ENCODE measurements at regions not wholly inside any gene's neighbourhood (a gene's known extent, or its start where the extent isn't known, plus 50 kb on each side); places are given as distances from the start of the nearest gene placed in this dataset.

DNA sequence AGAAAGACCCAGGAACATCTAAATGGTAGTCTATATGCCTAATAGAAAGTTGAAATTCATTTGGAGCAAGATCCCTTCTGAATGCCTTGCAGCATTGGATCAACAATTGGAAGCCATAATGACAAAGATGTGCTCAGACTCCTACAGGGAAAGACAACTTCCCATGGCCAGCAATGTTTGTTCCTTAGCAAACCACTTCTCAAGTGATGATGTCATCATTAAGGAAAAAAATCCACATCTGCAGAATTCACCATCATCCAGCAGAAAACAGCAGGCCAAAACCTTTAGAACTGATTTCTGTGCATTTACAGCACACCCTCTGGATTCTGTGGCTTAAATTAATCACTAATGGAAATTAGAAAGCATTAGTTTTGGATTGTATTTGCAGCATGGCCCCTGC, 82.4 kb upstream of the ZIC3 start:
- DNase-seq (ENCODE audit: extremely low spot score): no peak
- H3K4me3 ChIP-seq (ENCODE audit: low read depth, low read length): no peak overlapping the region
- no peaks in the 10 kb centered on the region for H3K4me1 ChIP-seq (ENCODE audit: insufficient read depth)
- no peak overlapping the region for H3K27ac ChIP-seq (ENCODE audit: low read depth)
- no peaks in the 10 kb centered on the region for H3K36me3 ChIP-seq (ENCODE audit: insufficient read depth)

DNA sequence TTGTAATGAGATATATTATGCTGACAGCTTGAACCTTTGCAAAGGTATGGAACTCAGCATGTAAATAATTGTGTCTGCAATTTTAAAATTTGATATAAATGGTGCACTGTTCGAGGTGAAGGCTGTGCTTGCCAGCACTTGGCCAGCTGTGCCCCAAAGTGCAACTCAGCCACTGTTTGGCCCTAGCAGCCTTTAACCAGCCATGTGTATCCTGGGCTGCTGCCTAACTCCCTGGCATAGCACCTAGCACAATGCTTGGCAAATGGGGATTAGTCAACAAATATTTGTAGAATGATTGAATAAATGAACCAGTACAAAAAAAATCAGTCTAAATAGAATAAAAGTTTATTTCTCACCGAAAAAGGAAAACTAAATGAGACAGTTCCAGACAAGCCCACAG, 83.8 kb upstream of the ZIC3 start:
- no peak for DNase-seq (ENCODE audit: extremely low spot score)
- no peaks in the 10 kb centered on the region for H3K4me1 ChIP-seq (ENCODE audit: insufficient read depth)
- H3K27ac ChIP-seq (ENCODE audit: low read depth): no peak overlapping the region
- WGBS: 58% methylated on average over 2 of the region's 2 CpGs
- no peak overlapping the region for H3K4me3 ChIP-seq (ENCODE audit: low read depth, low read length)
- no peaks in the 10 kb centered on the region for H3K36me3 ChIP-seq (ENCODE audit: insufficient read depth)

DNA sequence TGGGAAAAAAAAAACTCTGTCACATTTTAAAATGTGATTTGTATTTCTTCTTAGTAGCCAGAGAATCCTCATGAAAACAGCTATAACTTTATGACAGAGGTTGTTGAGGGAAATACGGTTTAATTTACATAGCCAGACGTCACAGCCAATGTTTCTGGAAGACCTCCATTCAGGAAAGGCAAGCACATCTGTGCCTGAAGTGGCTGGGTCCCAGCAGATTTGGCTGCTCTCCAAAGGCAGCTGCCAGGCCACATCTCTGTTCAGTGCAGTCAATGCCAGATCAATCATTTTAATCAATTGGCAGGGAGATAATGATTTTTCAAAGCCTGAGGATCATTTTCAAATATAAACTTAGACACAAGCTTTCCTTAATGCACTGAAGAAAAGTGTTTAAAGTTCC, 86.5 kb upstream of the ZIC3 start:
- Histone ChIP-seq H3K27ac (ENCODE audit: low read depth) (no peak overlapping the region), H3K36me3 (ENCODE audit: insufficient read depth) (no peaks in the 10 kb centered on the region), H3K4me3 (ENCODE audit: low read depth, low read length) (no peak overlapping the region), H3K4me1 (ENCODE audit: insufficient read depth) (no peaks in the 10 kb centered on the region)
- 7% methylated on average over 2 of the region's 2 CpGs for WGBS
- no peak for DNase-seq (ENCODE audit: extremely low spot score)

DNA sequence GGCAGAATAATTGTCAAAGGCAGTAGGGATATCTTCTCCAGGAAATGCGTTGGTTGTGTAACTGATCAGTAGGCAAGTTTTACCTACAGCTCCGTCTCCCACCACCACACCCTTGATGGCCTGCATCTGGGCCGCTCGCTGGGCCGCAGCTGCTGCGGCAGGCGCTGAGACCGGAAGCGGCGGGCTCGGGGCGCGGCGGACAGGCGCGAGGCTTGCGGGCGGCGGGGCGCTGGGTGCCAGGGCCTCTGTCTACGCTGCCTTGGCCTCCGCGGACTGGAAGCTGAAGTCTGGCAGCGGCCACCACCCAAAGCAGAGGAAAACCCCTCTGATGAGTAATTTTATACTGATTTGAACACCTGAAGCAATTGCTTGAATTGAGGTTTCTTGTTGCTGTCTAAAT, 124.2 kb upstream of the ZIC3 start:
- Histone ChIP-seq H3K4me1 (ENCODE audit: insufficient read depth) (no peaks in the 10 kb centered on the region), H3K36me3 (ENCODE audit: insufficient read depth) (no peaks in the 10 kb centered on the region), H3K27ac (ENCODE audit: low read depth) (no peak overlapping the region), H3K4me3 (ENCODE audit: low read depth, low read length) (no peak overlapping the region)
- WGBS: 82% methylated on average over 24 of the region's 24 CpGs
- no peak for DNase-seq (ENCODE audit: extremely low spot score)

DNA sequence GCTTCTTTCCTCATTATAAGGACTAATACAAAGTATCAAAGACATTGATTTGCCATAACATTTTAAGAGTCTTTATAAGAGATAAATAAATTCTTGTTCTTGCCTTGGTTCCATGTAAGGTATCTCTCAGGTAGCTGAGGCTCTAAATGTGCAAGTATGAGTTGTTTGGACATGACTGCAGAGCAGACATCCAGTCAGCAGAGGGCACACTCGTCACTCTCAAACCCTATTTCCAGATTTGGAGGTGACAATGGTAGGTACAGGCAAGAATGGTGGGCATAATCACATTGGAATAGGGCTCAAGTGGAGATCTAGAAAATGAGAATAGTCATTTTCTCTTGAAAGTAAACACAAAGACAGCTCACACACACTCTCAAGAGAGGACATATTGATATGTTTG, 133.3 kb upstream of the ZIC3 start:
- Histone ChIP-seq H3K36me3 (ENCODE audit: insufficient read depth) (no peaks in the 10 kb centered on the region), H3K4me3 (ENCODE audit: low read depth, low read length) (no peak overlapping the region), H3K4me1 (ENCODE audit: insufficient read depth) (no peaks in the 10 kb centered on the region), H3K27ac (ENCODE audit: low read depth) (no peak overlapping the region)
- 3% methylated on average over 1 of the region's 1 CpG for WGBS
- DNase-seq (ENCODE audit: extremely low spot score): no peak

DNA sequence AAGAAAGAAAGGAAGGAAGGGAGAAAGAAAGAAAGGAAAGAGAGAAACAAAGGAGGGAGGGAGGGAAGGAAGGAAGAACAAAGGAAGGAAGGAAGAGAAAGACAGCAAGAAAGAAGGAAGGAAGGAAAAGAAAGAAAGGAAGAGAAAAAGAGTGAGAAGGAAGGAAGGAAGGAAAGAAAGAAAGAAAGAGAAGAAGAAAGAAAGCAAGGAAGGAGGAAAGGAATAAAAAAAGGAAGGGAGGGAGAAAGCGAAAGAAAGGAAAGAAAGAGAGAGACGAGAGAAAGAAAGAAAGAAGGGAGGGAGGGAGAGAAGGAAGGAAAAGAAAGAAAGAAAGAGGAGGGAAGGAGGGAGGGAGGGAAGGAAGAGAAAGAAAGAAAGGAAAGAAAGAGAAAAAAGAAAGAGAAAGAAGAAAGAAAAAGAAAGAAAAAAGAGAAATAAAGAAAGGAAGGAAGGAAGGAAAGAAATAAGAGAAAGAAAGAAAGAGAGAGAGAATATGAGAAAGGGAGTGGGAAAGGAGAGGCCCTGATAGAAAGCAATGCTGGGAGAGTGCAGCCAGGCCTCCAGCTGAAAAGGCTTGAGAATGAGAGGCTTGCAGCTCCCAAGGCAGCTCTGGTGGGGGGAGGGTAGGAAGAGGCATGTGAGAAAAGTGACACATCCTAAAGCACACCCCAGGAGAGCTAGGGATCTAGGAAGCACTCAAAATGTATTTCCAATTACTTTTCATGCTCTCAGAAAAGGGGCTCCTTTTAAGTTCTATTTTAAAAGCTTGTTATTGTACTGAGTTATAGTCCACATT, 134.0 kb upstream of the ZIC3 start:
- H3K36me3 ChIP-seq (ENCODE audit: insufficient read depth): no peaks in the 10 kb centered on the region
- H3K4me3 ChIP-seq (ENCODE audit: low read depth, low read length): no peak overlapping the region
- H3K4me1 ChIP-seq (ENCODE audit: insufficient read depth): peaks cover 1% of the 10 kb centered on the region
- H3K27ac ChIP-seq (ENCODE audit: low read depth): no peak overlapping the region
- DNase-seq (ENCODE audit: extremely low spot score): no peak
- 24% methylated on average over 2 of the region's 2 CpGs for WGBS

DNA sequence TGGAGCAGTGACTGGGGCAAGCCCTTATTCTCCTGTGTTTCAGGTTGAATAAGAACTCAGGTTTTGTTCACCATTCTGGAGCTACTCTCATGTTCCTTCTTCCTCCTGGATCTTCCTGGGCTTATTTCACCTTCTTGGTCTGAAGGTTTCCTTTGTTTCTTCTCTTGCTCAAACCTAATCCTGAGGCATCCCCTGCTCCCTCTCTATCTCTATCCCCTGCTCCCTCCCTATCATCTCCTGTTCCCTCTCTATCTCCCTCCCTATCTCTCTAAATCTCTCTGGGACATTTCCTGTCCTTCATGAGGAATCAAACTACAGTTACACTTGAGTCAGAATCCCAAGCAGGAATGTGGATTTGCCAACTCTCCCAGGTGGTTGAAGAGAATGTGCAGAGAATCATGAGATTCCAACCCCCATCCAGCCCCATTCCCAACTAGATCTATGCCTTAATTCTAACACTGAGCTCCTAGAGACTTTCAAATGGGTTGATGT, 134.9 kb upstream of the ZIC3 start:
- no peak for DNase-seq (ENCODE audit: extremely low spot score)
- H3K4me3 ChIP-seq (ENCODE audit: low read depth, low read length): no peak overlapping the region
- no peak overlapping the region for H3K27ac ChIP-seq (ENCODE audit: low read depth)

DNA sequence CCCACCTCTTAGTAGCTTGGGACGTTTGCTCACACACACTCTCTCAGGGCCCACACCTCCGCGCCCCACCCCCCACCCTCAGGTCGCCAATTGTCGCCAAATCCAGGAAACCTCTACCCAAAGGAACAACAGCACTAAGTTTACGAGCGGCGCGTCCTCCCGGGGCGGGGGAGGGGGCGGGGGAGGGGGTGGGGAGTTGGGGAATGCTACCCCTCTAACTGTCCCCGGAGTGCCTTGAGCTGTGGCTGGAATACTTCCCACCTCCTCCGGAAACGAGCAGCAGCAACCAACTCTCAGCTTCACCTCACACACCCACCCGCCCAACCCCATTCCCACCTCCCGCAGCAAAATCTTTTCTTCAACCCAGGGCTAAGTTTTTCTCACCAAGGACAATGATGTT, 135.6 kb upstream of the ZIC3 start:
- Histone ChIP-seq H3K4me3 (ENCODE audit: low read depth, low read length) (no peak overlapping the region), H3K36me3 (ENCODE audit: insufficient read depth) (no peaks in the 10 kb centered on the region), H3K27ac (ENCODE audit: low read depth) (no peak overlapping the region), H3K4me1 (ENCODE audit: insufficient read depth) (peaks cover 1% of the 10 kb centered on the region)
- no peak for DNase-seq (ENCODE audit: extremely low spot score)
- 1% methylated on average over 17 of the region's 17 CpGs for WGBS

More for the DNA sequence above, 134.9 kb upstream of the ZIC3 start:
- H3K4me1 ChIP-seq (ENCODE audit: insufficient read depth): peaks cover 1% of the 10 kb centered on the region
- no peaks in the 10 kb centered on the region for H3K36me3 ChIP-seq (ENCODE audit: insufficient read depth)

DNA sequence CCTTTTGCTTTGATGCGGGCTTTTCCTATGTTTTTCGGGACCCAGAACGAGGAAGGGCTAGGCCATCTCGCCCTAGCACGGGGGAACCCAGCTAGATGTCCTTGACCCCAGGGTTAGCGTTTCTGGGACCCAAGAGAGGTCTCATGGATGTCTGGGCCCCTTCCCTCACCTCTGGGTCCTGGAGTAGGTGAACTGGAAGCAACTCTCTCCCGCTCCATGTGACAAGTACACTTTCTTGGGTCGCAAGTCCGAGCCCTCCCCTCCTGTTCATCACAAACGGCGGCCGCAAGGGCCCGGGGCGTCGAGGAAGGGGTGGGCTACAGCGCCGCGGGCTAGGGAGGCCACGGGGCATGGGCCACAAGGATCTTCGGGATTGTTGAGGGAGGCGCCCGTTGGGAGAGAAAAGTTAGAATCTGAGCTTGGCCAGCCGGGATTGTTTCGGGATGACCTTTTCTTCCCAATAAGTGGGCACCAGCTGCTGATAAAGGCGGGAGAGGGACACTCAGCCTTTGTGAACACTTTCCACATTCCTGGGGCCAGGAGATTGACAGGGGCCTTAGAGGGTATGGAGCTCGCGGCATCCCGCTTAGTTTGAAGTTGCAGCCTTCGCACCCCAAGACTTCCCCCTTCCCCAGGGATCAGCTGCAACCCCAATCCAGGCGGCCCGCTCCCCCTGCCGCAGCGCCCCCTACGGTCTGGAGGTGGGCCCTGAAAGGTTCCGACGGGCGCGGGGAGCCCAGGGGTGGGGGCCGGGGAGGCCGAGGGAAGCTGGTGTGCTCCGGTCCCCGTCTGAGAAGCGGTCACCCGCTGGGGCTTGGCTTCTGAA, 136.9 kb upstream of the ZIC3 start:
- Histone ChIP-seq H3K36me3 (ENCODE audit: insufficient read depth) (no peaks in the 10 kb centered on the region), H3K4me1 (ENCODE audit: insufficient read depth) (peaks cover 1% of the 10 kb centered on the region), H3K4me3 (ENCODE audit: low read depth, low read length) (no peak overlapping the region), H3K27ac (ENCODE audit: low read depth) (no peak overlapping the region)
- WGBS: 3% methylated on average over 44 of the region's 44 CpGs
- DNase-seq (ENCODE audit: extremely low spot score): no peak

DNA sequence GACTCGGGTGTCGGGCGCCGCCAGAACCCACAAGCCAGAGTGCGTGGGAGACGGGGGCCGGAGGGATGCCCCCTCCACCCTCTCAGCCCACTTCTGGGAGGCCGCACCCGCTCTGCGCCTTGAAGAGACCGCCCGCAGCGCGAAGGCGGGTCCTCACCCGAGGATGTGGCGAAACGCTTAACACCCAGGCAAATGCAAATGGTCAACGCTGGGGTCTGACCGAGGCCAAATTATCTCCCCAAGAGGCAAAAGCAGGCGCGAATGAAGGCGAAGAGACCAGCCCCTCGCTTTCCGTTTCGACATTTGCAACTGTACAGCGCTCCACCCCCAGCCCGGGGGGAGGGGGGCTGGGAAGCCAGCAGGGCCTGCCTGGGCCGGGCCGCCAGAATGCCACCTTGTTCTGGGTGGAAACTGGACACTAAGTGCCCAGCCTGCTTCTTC, 137.7 kb upstream of the ZIC3 start:
- H3K36me3 ChIP-seq (ENCODE audit: insufficient read depth): no peaks in the 10 kb centered on the region
- peaks cover 1% of the 10 kb centered on the region for H3K4me1 ChIP-seq (ENCODE audit: insufficient read depth)
- peak overlapping the region; percentile 59 for H3K4me3 ChIP-seq (ENCODE audit: low read depth, low read length)
- WGBS: under 1% methylated on average over 29 of the region's 30 CpGs
- no peak for DNase-seq (ENCODE audit: extremely low spot score)
- H3K27ac ChIP-seq (ENCODE audit: low read depth): no peak overlapping the region

DNA sequence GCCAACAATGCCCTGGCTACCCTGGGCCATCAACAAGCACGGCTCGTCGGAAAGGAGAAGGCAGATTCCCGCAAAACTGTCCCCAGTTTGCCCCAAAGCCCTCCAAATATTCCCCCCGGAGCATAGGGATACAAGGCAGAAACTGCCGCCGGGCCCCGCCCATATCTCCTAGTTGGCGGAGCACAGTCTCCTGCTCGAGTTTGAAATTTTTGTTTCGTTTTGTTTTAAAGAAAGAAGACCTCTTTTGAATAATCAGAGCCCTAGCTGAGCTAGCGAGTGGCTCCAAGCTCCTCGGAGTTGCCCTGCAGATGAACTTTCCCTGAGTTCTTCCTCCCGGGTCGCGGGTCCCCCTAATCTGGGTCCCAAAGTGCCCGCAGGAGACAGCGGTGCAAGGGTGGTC, 138.1 kb upstream of the ZIC3 start:
- Histone ChIP-seq H3K4me1 (ENCODE audit: insufficient read depth) (peaks cover 1% of the 10 kb centered on the region), H3K4me3 (ENCODE audit: low read depth, low read length) (peak overlapping the region; percentile 59), H3K36me3 (ENCODE audit: insufficient read depth) (no peaks in the 10 kb centered on the region), H3K27ac (ENCODE audit: low read depth) (no peak overlapping the region)
- WGBS: under 1% methylated on average over 18 of the region's 18 CpGs
- DNase-seq (ENCODE audit: extremely low spot score): no peak

DNA sequence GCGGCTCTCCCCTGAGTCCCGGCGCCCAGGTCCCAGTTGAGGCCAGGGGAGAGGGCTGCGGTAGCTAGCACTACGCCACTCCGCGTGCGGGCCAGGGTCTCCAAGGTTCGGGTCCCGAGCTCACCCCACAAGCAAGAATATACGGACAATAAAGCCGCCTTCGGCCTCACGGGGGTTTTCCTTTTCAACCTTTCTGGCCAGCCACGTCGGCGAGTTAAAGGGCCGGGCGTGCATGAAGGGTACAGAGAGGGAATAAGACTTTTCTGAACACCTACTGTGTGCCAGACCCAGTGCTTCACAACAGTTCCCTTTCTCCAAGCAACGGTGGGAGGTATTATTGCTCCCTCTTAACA, 138.5 kb upstream of the ZIC3 start:
- H3K36me3 ChIP-seq (ENCODE audit: insufficient read depth): no peaks in the 10 kb centered on the region
- H3K27ac ChIP-seq (ENCODE audit: low read depth): no peak overlapping the region
- peak overlapping the region; percentile 59 for H3K4me3 ChIP-seq (ENCODE audit: low read depth, low read length)
- H3K4me1 ChIP-seq (ENCODE audit: insufficient read depth): peaks cover 1% of the 10 kb centered on the region
- no peak for DNase-seq (ENCODE audit: extremely low spot score)
- 2% methylated on average over 20 of the region's 20 CpGs for WGBS

DNA sequence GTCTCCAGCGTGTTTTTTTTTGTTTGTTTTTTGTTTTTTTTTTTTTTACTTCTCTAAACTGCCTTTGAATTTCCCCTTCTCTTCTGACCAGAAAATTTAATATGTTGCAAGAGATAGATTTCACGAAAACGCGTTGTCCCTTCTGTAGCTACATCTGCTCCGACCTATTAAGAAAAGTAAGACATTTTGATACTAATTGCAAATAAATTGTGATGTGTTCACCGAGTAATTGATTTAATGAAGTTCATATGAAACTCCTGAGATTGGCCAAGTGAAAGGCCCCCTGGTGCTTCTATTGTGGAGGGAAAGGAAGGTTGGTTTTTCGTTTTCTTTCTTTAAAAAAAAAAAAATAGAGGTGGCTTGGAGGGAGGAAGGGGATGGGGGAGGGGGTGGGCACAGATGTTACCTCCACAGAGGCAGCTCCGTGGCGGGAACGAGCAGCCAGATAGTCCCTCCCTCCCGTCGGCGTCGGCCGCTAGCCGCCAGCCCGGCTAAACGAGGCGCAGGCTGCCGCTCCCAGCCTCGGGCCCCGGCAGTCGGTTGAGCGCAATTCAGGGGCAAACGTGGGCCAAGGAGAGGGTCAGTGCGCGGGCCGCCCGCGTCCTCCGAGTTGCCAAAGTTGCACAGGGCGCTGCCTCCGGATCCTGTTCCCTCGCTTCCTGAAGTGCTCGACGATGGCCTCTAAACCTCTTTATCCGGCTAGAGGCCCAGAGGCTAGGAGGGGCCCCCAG, 139.1 kb upstream of the ZIC3 start:
- H3K36me3 ChIP-seq (ENCODE audit: insufficient read depth): no peaks in the 10 kb centered on the region
- no peak overlapping the region for H3K27ac ChIP-seq (ENCODE audit: low read depth)
- H3K4me3 ChIP-seq (ENCODE audit: low read depth, low read length): no peak overlapping the region
- DNase-seq (ENCODE audit: extremely low spot score): no peak
- peaks cover 1% of the 10 kb centered on the region for H3K4me1 ChIP-seq (ENCODE audit: insufficient read depth)
- WGBS: 3% methylated on average over 37 of the region's 37 CpGs

DNA sequence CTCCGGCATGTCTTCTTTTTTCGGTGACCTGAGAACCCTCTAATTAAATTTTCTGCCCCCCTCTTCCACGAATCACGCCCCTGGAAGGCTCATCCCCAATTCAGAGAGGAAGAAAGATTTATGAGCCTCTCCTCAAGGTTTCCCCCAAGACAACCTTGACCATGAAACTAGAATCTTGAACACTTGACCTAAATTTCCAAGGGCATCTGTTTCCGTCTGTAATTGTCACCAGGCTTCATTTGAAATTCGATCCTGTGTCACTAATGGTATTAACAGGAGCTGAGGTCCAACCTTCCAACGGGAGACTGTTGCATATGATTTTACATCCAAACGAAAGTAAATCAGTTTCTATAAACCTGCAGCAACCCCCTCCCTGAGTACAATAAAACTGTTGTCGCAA, 139.9 kb upstream of the ZIC3 start:
- Histone ChIP-seq H3K36me3 (ENCODE audit: insufficient read depth) (no peaks in the 10 kb centered on the region), H3K27ac (ENCODE audit: low read depth) (no peak overlapping the region), H3K4me3 (ENCODE audit: low read depth, low read length) (no peak overlapping the region), H3K4me1 (ENCODE audit: insufficient read depth) (peaks cover 1% of the 10 kb centered on the region)
- DNase-seq (ENCODE audit: extremely low spot score): no peak
- WGBS: 4% methylated on average over 9 of the region's 9 CpGs
